ENCODE measurements at regions not wholly inside any gene's neighbourhood (a gene's known extent, or its start where the extent isn't known, plus 50 kb on each side); places are given as distances from the start of the nearest gene placed in this dataset.

- in situ Hi-C loops (cut with MboI; ENCODE audit: low sequenced_read_pairs in 4 of 4) (loop anchor here in 2 of 4 donors (10.0 to 25.0 kb wide), 2 partner anchors 163 to 204 kb away; no protein-coding TSS in a partner anchor), intact Hi-C loops (cut with DNase I; ENCODE audit: low total_unique reads) (no loop called here)
- Histone ChIP-seq H3K36me3 (no peaks in the 10 kb centered on the region), H3K27ac (no peak overlapping the region), H3K27me3 (no peaks in the 10 kb centered on the region), H3K9me3 (no peaks in the 10 kb centered on the region), H3K4me1 (peaks cover 9 to 30% of the 10 kb centered on the region in 2 donors), H3K4me3 (no peak overlapping the region)
- no peak for TF ChIP-seq POLR2A (IDR thresholded peaks at IDR 0.05)
- TF ChIP-seq, protein P1, sequence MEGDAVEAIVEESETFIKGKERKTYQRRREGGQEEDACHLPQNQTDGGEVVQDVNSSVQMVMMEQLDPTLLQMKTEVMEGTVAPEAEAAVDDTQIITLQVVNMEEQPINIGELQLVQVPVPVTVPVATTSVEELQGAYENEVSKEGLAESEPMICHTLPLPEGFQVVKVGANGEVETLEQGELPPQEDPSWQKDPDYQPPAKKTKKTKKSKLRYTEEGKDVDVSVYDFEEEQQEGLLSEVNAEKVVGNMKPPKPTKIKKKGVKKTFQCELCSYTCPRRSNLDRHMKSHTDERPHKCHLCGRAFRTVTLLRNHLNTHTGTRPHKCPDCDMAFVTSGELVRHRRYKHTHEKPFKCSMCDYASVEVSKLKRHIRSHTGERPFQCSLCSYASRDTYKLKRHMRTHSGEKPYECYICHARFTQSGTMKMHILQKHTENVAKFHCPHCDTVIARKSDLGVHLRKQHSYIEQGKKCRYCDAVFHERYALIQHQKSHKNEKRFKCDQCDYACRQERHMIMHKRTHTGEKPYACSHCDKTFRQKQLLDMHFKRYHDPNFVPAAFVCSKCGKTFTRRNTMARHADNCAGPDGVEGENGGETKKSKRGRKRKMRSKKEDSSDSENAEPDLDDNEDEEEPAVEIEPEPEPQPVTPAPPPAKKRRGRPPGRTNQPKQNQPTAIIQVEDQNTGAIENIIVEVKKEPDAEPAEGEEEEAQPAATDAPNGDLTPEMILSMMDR (IDR thresholded peaks at IDR 0.05 in 4 of 5, conservative IDR thresholded peaks at IDR 0.05 in 1 of 5) = no peak
- DNase-seq = no peak
- no peak for ATAC-seq
Observed at GRCh38 chr2:196291426-196291825, 120.0 kb upstream of the STK17B start.

DNA sequence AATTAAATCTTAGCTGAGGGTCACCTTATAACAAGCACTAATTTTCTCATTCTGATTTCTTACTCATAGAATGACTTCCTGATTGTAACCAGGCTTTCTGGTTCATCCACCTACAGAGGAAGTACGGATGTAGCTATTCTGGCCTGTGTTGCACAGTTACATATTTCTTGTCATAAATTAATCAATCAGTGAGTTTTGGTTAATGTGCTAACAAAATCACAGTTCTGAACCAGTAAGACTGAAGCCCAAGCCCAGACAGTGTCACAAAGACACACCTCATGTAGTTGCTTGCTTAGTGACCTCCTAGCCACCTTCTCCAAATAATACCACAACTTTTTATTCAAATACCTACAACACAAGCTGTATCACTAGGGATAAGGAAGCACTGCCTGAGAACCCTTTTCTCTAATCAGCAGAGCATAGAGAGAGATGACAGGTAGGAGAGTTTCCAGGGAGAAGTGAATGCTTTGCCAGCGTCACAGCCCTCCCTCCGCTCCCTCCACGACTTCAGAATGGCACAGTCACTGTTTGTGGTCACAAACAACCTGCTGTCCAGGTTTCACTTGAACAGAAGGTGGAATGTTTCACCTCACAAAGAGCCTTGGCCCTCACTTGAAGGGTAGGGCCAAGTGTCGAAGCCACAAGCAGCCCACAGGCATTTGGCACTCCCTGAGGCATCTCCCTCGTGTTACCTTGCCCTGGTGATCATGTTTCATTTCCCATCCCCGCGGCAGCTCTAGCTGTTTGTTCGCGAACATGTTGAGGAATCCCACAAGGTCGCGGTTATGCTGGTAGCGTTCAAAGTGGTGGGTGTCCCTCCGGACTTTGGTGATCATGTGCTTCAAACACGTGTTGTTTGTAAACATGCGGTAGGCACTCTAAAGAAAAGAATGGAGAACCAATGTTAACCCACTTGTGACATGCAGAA is 120.8 kb upstream of the STK17B start:
- intact Hi-C loops (cut with DNase I; ENCODE audit: low total_unique reads) (no loop called here), in situ Hi-C loops (cut with MboI; ENCODE audit: low sequenced_read_pairs in 4 of 4) (loop anchor here in 2 of 4 donors (10.0 to 25.0 kb wide), 2 partner anchors 163 to 205 kb away; no protein-coding TSS in a partner anchor)
- peaks cover 9 to 30% of the 10 kb centered on the region in 2 donors for H3K4me1 ChIP-seq
- H3K27ac ChIP-seq = no peak overlapping the region
- no peaks in the 10 kb centered on the region for H3K9me3 ChIP-seq
- H3K27me3 ChIP-seq = no peaks in the 10 kb centered on the region
- TF ChIP-seq POLR2A (IDR thresholded peaks at IDR 0.05) = no peak
- TF ChIP-seq, protein P1 (IDR thresholded peaks at IDR 0.05 in 4 of 5, conservative IDR thresholded peaks at IDR 0.05 in 1 of 5) = no peak
- H3K4me3 ChIP-seq = no peak overlapping the region
- ATAC-seq (peak; percentile 72 to 82), DNase-seq (peak; percentile 28 to 40)
- no peaks in the 10 kb centered on the region for H3K36me3 ChIP-seq

GRCh38 chr2:196293751-196294515 is 122.6 kb upstream of the STK17B start:
- Histone ChIP-seq H3K4me1 (peaks cover 9 to 30% of the 10 kb centered on the region in 2 donors), H3K4me3 (no peak overlapping the region), H3K9me3 (no peaks in the 10 kb centered on the region), H3K27me3 (no peaks in the 10 kb centered on the region), H3K36me3 (no peaks in the 10 kb centered on the region), H3K27ac (peak overlapping the region in 1 of 4 donors; percentile 25)
- intact Hi-C loops (cut with DNase I; ENCODE audit: low total_unique reads) (no loop called here), in situ Hi-C loops (cut with MboI; ENCODE audit: low sequenced_read_pairs in 4 of 4) (loop anchor here in 2 of 4 donors (10.0 to 25.0 kb wide), 2 partner anchors 161 to 207 kb away; no protein-coding TSS in a partner anchor)
- TF ChIP-seq POLR2A (IDR thresholded peaks at IDR 0.05) = no peak
- TF ChIP-seq, protein P1 (IDR thresholded peaks at IDR 0.05 in 4 of 5, conservative IDR thresholded peaks at IDR 0.05 in 1 of 5) = no peak
- DNase-seq (no peak), ATAC-seq (peak; percentile 58 to 72)

- Histone ChIP-seq H3K4me3 (no peak overlapping the region), H3K9me3 (no peaks in the 10 kb centered on the region), H3K4me1 (peaks cover 9 to 30% of the 10 kb centered on the region in 2 donors), H3K36me3 (no peaks in the 10 kb centered on the region), H3K27ac (peak overlapping the region in 1 of 4 donors; percentile 25), H3K27me3 (no peaks in the 10 kb centered on the region)
- ATAC-seq (no peak), DNase-seq (no peak)
- TF ChIP-seq POLR2A (IDR thresholded peaks at IDR 0.05) = no peak
- TF ChIP-seq, protein P1 (IDR thresholded peaks at IDR 0.05 in 4 of 5, conservative IDR thresholded peaks at IDR 0.05 in 1 of 5) = no peak
- in situ Hi-C loops (cut with MboI; ENCODE audit: low sequenced_read_pairs in 4 of 4) (loop anchor here in 2 of 4 donors (10.0 to 25.0 kb wide), 2 partner anchors 160 to 207 kb away; no protein-coding TSS in a partner anchor), intact Hi-C loops (cut with DNase I; ENCODE audit: low total_unique reads) (no loop called here)
Observed at GRCh38 chr2:196294516-196294909, 123.1 kb upstream of the STK17B start.

Measured in gastrocnemius medialis (tissue), 4 donors.